Keratinocyte (primary cell): ENCODE measurements at regions not wholly inside any gene's neighbourhood (a gene's known extent, or its start where the extent isn't known, plus 50 kb on each side); places are given as distances from the start of the nearest gene placed in this dataset.

Source experiments
- CTCF ChIP-seq, 3 experiments: IDR thresholded peaks in 1 of 3; conservative IDR thresholded peaks in 1 of 3; optimal IDR thresholded peaks in 1 of 3; 2 replicates in 2 of 3; 3 replicates in 1 of 3; pipeline versions ENCODE3 to v1.5.1; 2011; ENCODE audit warnings: low read length in 3 of 3, mild to moderate bottlenecking in 3 of 3, moderate library complexity in 2 of 3, control low read depth in 1 of 3, inconsistent platforms in 1 of 3; ENCODE audit not compliant: insufficient read depth in 2 of 3; ENCODE audit errors: extremely low read depth in 1 of 3
- EZH2 ChIP-seq: IDR thresholded peaks from one replicate; pipeline ENCODE4 v1.6.1; 2012; ENCODE audit warnings: inconsistent platforms, mild to moderate bottlenecking, low read length, moderate library complexity

- TF ChIP-seq CTCF (optimal IDR thresholded peaks at IDR 0.05 in 1 of 3, IDR thresholded peaks at IDR 0.05 in 1 of 3, conservative IDR thresholded peaks at IDR 0.05 in 1 of 3; ENCODE audit: extremely low read depth in 1 of 3, insufficient read depth in 2 of 3, low read length in 3 of 3) = no peak
- no peak for TF ChIP-seq EZH2
Observed at GRCh38 chr16:54632322-54633220, 298.1 kb upstream of the IRX5 start.
